ENCODE measurements at regions not wholly inside any gene's neighbourhood (a gene's known extent, or its start where the extent isn't known, plus 50 kb on each side); places are given as distances from the start of the nearest gene placed in this dataset.

DNA sequence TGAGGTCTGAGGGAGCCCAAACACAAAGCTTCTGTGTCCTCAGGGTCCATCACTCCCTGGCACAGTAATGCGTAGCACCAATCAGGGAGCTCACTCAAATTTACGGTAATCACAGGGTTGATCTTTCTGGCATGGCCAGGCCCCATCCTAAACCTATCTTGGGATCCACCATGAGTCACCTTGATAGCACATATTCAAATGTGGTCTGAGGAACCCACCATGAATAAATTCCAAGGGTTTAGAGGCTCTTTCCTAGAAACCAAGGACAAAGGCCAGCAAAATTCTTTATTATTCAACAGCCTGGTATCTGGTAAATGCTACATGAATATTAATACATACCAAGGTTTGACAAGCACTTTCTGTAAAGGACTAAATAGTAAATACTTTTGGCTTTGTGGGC, 254.5 kb downstream of the TLR4 start:
- Histone ChIP-seq H2AFZ (ENCODE audit: low read depth, low read length) (no peak overlapping the region), H3K79me2 (ENCODE audit: insufficient read depth, low read length) (no peaks in the 10 kb centered on the region), H3K4me3 (ENCODE audit: insufficient read depth, low read depth, low read length) (no peak overlapping the region), H3K36me3 (ENCODE audit: insufficient read depth, low read length) (no peaks in the 10 kb centered on the region), H3K4me1 (ENCODE audit: insufficient read depth, low read length) (no peaks in the 10 kb centered on the region), H3K9me3 (ENCODE audit: insufficient read depth, low read depth, low read length) (no peaks in the 10 kb centered on the region), H3K9ac (ENCODE audit: low read length) (no peak overlapping the region), H3K27ac (ENCODE audit: low read depth, low read length) (no peak overlapping the region), H4K20me1 (ENCODE audit: insufficient read depth, low read length) (no peaks in the 10 kb centered on the region), H3K4me2 (ENCODE audit: low read length) (no peak overlapping the region), H3K27me3 (ENCODE audit: insufficient read depth, low read length) (no peaks in the 10 kb centered on the region)
- H3K27ac Mint-ChIP-seq (ENCODE audit: unreplicated experiment) = no peak overlapping the region
- TF ChIP-seq EZH2 (IDR thresholded peaks at IDR 0.05; ENCODE audit: insufficient read depth, low read length) = no peak
- TF ChIP-seq, protein P1, sequence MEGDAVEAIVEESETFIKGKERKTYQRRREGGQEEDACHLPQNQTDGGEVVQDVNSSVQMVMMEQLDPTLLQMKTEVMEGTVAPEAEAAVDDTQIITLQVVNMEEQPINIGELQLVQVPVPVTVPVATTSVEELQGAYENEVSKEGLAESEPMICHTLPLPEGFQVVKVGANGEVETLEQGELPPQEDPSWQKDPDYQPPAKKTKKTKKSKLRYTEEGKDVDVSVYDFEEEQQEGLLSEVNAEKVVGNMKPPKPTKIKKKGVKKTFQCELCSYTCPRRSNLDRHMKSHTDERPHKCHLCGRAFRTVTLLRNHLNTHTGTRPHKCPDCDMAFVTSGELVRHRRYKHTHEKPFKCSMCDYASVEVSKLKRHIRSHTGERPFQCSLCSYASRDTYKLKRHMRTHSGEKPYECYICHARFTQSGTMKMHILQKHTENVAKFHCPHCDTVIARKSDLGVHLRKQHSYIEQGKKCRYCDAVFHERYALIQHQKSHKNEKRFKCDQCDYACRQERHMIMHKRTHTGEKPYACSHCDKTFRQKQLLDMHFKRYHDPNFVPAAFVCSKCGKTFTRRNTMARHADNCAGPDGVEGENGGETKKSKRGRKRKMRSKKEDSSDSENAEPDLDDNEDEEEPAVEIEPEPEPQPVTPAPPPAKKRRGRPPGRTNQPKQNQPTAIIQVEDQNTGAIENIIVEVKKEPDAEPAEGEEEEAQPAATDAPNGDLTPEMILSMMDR (IDR thresholded peaks at IDR 0.05; ENCODE audit: insufficient read depth, low read depth, low read length) = no peak
- no peak overlapping the region for H3K4me3 Mint-ChIP-seq (ENCODE audit: unreplicated experiment)
- FAIRE-seq (no peak), DNase-seq (ENCODE audit: low read depth) (no peak)
- no peaks in the 10 kb centered on the region for H3K36me3 Mint-ChIP-seq (ENCODE audit: low read depth, unreplicated experiment)
- H3K9me3 Mint-ChIP-seq (ENCODE audit: unreplicated experiment) = no peaks in the 10 kb centered on the region
- no peaks in the 10 kb centered on the region for H3K27me3 Mint-ChIP-seq (ENCODE audit: low read depth, unreplicated experiment)
- H3K4me1 Mint-ChIP-seq (ENCODE audit: low read depth, unreplicated experiment) = no peaks in the 10 kb centered on the region

DNA sequence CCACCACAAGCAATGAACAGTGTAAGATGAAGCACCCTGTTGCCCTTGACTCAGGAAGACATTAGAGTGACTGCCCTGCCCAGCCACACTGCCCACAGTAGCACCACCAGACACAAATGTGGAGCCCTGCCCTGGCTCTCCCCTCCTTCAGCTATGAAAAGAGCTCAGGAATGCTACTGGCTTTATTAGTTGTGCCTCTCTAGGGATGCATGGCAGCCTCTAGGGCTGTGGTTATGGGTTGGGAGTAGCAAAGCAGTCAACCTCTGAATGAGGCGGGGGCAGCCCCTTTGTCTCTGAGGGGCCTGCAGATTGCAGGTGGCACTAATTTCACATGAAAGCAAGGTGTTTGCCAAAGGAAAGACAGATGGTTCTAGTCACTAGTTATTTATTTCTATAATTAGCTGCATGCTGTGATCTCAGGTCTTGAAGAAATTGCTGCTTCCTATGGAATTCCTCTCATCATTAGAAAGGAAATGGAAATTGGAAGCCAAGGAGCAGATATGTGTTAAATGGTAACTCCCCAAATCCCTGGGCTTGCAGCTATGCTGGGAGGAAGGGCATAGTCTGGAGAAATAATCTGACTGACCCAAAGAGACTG, 259.4 kb downstream of the TLR4 start:
- Mint-ChIP-seq H3K4me1 (ENCODE audit: low read depth, unreplicated experiment) (no peaks in the 10 kb centered on the region), H3K4me3 (ENCODE audit: unreplicated experiment) (no peak overlapping the region), H3K9me3 (ENCODE audit: unreplicated experiment) (no peaks in the 10 kb centered on the region), H3K36me3 (ENCODE audit: low read depth, unreplicated experiment) (no peaks in the 10 kb centered on the region), H3K27me3 (ENCODE audit: low read depth, unreplicated experiment) (no peaks in the 10 kb centered on the region), H3K27ac (ENCODE audit: unreplicated experiment) (no peak overlapping the region)
- no peak overlapping the region for H3K4me2 ChIP-seq (ENCODE audit: low read length)
- H4K20me1 ChIP-seq (ENCODE audit: insufficient read depth, low read length) = no peaks in the 10 kb centered on the region
- no peak overlapping the region for H3K27ac ChIP-seq (ENCODE audit: low read depth, low read length)
- H2AFZ ChIP-seq (ENCODE audit: low read depth, low read length) = no peak overlapping the region
- no peaks in the 10 kb centered on the region for H3K27me3 ChIP-seq (ENCODE audit: insufficient read depth, low read length)
- H3K4me1 ChIP-seq (ENCODE audit: insufficient read depth, low read length) = no peaks in the 10 kb centered on the region
- H3K36me3 ChIP-seq (ENCODE audit: insufficient read depth, low read length) = no peaks in the 10 kb centered on the region
- no peaks in the 10 kb centered on the region for H3K79me2 ChIP-seq (ENCODE audit: insufficient read depth, low read length)
- TF ChIP-seq, protein P1 (IDR thresholded peaks at IDR 0.05; ENCODE audit: insufficient read depth, low read depth, low read length) = no peak
- no peak for TF ChIP-seq EZH2 (IDR thresholded peaks at IDR 0.05; ENCODE audit: insufficient read depth, low read length)
- no peak overlapping the region for H3K9ac ChIP-seq (ENCODE audit: low read length)
- DNase-seq (ENCODE audit: low read depth) (no peak), FAIRE-seq (no peak)
- H3K4me3 ChIP-seq (ENCODE audit: insufficient read depth, low read depth, low read length) = no peak overlapping the region
- no peaks in the 10 kb centered on the region for H3K9me3 ChIP-seq (ENCODE audit: insufficient read depth, low read depth, low read length)

DNA sequence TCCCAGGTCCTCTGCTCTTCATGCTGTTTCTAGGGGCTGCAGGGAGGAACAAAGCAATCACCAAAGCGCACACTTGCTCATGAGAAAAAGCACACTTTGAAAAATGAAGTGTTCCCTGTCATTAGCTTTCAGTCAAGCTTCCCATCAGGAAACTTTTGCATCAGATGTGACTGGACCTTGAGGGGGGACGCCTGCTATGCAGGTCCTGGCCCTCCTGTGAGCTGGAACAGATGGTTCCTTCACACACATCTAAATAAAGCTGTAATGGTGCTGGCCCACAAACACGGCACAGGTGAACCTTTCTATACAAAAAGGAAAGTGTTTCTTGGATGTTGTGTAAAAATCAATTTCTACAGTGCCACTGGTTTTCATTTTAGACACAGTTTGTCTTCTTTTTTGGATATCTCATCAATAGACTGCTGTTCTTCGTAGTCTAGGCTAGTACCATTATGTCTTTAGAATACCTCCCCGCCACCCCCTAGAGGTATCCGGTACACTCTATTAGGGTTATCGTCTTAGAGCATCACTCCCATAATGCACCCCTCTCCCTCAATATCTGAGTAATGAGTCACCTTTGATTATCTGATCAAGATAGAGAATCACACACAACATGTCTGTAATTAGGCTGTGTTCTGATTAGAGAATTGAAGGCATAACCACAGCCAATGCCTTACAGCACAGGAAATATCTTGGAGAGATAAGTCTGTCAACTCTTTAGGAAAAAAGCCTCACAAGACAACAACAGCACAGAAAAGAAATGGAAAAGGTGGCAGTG, 266.3 kb downstream of the TLR4 start:
- Histone ChIP-seq H3K9ac (ENCODE audit: low read length) (no peak overlapping the region), H4K20me1 (ENCODE audit: insufficient read depth, low read length) (no peaks in the 10 kb centered on the region), H2AFZ (ENCODE audit: low read depth, low read length) (no peak overlapping the region), H3K4me1 (ENCODE audit: insufficient read depth, low read length) (no peaks in the 10 kb centered on the region), H3K27me3 (ENCODE audit: insufficient read depth, low read length) (no peaks in the 10 kb centered on the region), H3K79me2 (ENCODE audit: insufficient read depth, low read length) (no peaks in the 10 kb centered on the region), H3K4me2 (ENCODE audit: low read length) (no peak overlapping the region), H3K36me3 (ENCODE audit: insufficient read depth, low read length) (no peaks in the 10 kb centered on the region), H3K4me3 (ENCODE audit: insufficient read depth, low read depth, low read length) (no peak overlapping the region), H3K9me3 (ENCODE audit: insufficient read depth, low read depth, low read length) (no peaks in the 10 kb centered on the region), H3K27ac (ENCODE audit: low read depth, low read length) (no peak overlapping the region)
- no peak for FAIRE-seq
- H3K27ac Mint-ChIP-seq (ENCODE audit: unreplicated experiment) = no peak overlapping the region
- H3K27me3 Mint-ChIP-seq (ENCODE audit: low read depth, unreplicated experiment) = peaks cover 2% of the 10 kb centered on the region
- H3K9me3 Mint-ChIP-seq (ENCODE audit: unreplicated experiment) = no peaks in the 10 kb centered on the region
- no peak for TF ChIP-seq EZH2 (IDR thresholded peaks at IDR 0.05; ENCODE audit: insufficient read depth, low read length)
- TF ChIP-seq, protein P1 (IDR thresholded peaks at IDR 0.05; ENCODE audit: insufficient read depth, low read depth, low read length) = no peak
- no peak overlapping the region for H3K4me3 Mint-ChIP-seq (ENCODE audit: unreplicated experiment)
- no peak for DNase-seq (ENCODE audit: low read depth)
- H3K4me1 Mint-ChIP-seq (ENCODE audit: low read depth, unreplicated experiment) = no peaks in the 10 kb centered on the region
- no peaks in the 10 kb centered on the region for H3K36me3 Mint-ChIP-seq (ENCODE audit: low read depth, unreplicated experiment)

Data from astrocyte (in vitro differentiated cells and primary cell).